Endothelial cell of umbilical vein (primary cell): ENCODE measurements at regions not wholly inside any gene's neighbourhood (a gene's known extent, or its start where the extent isn't known, plus 50 kb on each side); places are given as distances from the start of the nearest gene placed in this dataset.

Experiments
- BruUV-seq: library from RNA; stranded (reverse); fragments of 400-500 nt; replicated peaks from 2 replicates; lab custom pipeline; 2021; lab: Mats Ljungman, UMichigan
- CTCF ChIA-PET: fragments of 300-600, 350-600 bp; sonication (Branson Sonifier 250); formaldehyde crosslinking; loops from one replicate; lab custom pipeline; 2021; ENCODE audit warnings: antibody characterized with exemption, inconsistent platforms; lab: Charles Lee
- POLR2A ChIA-PET: fragments of 300-600, 350-600 bp; sonication (Branson Sonifier 250); formaldehyde crosslinking; loops from one replicate; lab custom pipeline; 2021; ENCODE audit warnings: antibody characterized with exemption, inconsistent platforms; lab: Charles Lee
- DNase-seq: peaks from one replicate; pipeline ENCODE4 v3.0.0-alpha.2; 2011; ENCODE audit warnings: low read depth, low spot score
- FAIRE-seq: peaks from 2 replicates; lab custom pipeline; 2011; peaks lifted over from hg19 to GRCh38; lab: Jason Lieb, UNC
- H2AFZ ChIP-seq: 2 replicates; pipeline ENCODE4 v1.6.0; 2012; ENCODE audit warnings: low read depth, low read length, control low read depth, inconsistent platforms
- H3K27ac ChIP-seq: 2 replicates; pipeline ENCODE4 v1.5.1; 2011; ENCODE audit warnings: low read depth, mild to moderate bottlenecking, control low read depth, low read length, moderate library complexity; ENCODE audit not compliant: insufficient read depth
- H3K27me3 ChIP-seq, 2 experiments: 2 replicates each; pipeline versions ENCODE4 v1.6.0 to v1.6.1; 2011; ENCODE audit warnings: low read length in 2 of 2, mixed read lengths in 1 of 2; ENCODE audit not compliant: control insufficient read depth in 2 of 2, insufficient read depth in 2 of 2
- H3K36me3 ChIP-seq, 2 experiments: 2 replicates in 1 of 2; 3 replicates in 1 of 2; pipeline ENCODE4 v1.5.1; 2011; ENCODE audit warnings: low read length in 2 of 2, mild to moderate bottlenecking in 1 of 2, moderate library complexity in 1 of 2; ENCODE audit not compliant: control insufficient read depth in 2 of 2, insufficient read depth in 2 of 2; ENCODE audit errors: extremely low read depth in 1 of 2
- H3K4me1 ChIP-seq: 3 replicates; pipeline ENCODE4 v1.5.1; 2011; ENCODE audit warnings: mild to moderate bottlenecking, low read length; ENCODE audit not compliant: control insufficient read depth, insufficient read depth; ENCODE audit errors: extremely low read depth
- H3K4me2 ChIP-seq: 2 replicates; pipeline ENCODE4 v1.6.1; 2011; ENCODE audit warnings: low read length, control low read depth, mixed read lengths; ENCODE audit not compliant: insufficient read depth
- H3K4me3 ChIP-seq, 3 experiments: fragments of 200-600 bp in 1 of 3; sonication (generic), shearing (Covaris generic) in 1 of 3; replicated peaks in 1 of 3; 2 replicates each; pipeline ENCODE4 v1.5.1; 2011 to 2016; ENCODE audit warnings: control low read depth in 3 of 3, low read length in 3 of 3, mild to moderate bottlenecking in 2 of 3, inconsistent platforms in 1 of 3, low read depth in 1 of 3, moderate library complexity in 1 of 3; ENCODE audit not compliant: insufficient read depth in 1 of 3
- H3K79me2 ChIP-seq: 2 replicates; pipeline ENCODE4 v1.6.0; 2012; ENCODE audit warnings: low read length, inconsistent platforms; ENCODE audit not compliant: control insufficient read depth, insufficient read depth
- H3K9ac ChIP-seq: replicated peaks from 2 replicates; pipeline ENCODE3; 2011; ENCODE audit warnings: low read length, control low read depth; ENCODE audit not compliant: insufficient read depth; ENCODE audit errors: extremely low read depth
- H3K9me1 ChIP-seq: replicated peaks from 3 replicates; pipeline ENCODE4 v1.6.0; 2011; ENCODE audit warnings: mild to moderate bottlenecking, low read length; ENCODE audit not compliant: control insufficient read depth, insufficient read depth; ENCODE audit errors: extremely low read depth
- H3K9me3 ChIP-seq: replicated peaks from 2 replicates; pipeline ENCODE4 v1.5.1; 2012; ENCODE audit warnings: low read length, inconsistent platforms; ENCODE audit not compliant: control insufficient read depth, insufficient read depth
- H4K20me1 ChIP-seq: replicated peaks from 2 replicates; pipeline ENCODE3; 2011; ENCODE audit warnings: mild to moderate bottlenecking, low read length; ENCODE audit not compliant: control insufficient read depth, insufficient read depth; ENCODE audit errors: extremely low read depth
- CTCF ChIP-seq, 2 donors: IDR thresholded peaks; 1 replicate in 1 of 2; 2 replicates in 1 of 2; pipeline ENCODE4 v1.5.1; 2011; ENCODE audit warnings: low read length in 2 of 2, mild to moderate bottlenecking in 2 of 2, moderate library complexity in 2 of 2, control low read depth in 1 of 2, inconsistent platforms in 1 of 2, low read depth in 1 of 2; ENCODE audit not compliant: insufficient read depth in 1 of 2; ENCODE audit errors: extremely low read depth in 1 of 2
- EZH2 ChIP-seq: IDR thresholded peaks from 2 replicates; pipeline ENCODE4 v1.6.1; 2012; ENCODE audit warnings: borderline replicate concordance, low read depth, mild to moderate bottlenecking, moderate library complexity, low read length, inconsistent platforms; ENCODE audit not compliant: severe bottlenecking
- FOS ChIP-seq: IDR thresholded peaks from 2 replicates; pipeline ENCODE4 v1.6.1; 2011; ENCODE audit warnings: mild to moderate bottlenecking, low read length, moderate library complexity, borderline replicate concordance; ENCODE audit not compliant: insufficient read depth
- GATA2 ChIP-seq: IDR thresholded peaks from 2 replicates; pipeline ENCODE4 v1.7.0; 2011; ENCODE audit warnings: low read depth, mild to moderate bottlenecking, moderate library complexity, mixed read lengths, low read length; ENCODE audit not compliant: insufficient read length, insufficient read depth
- JUN ChIP-seq: IDR thresholded peaks from 2 replicates; pipeline ENCODE4 v1.6.1; 2011; ENCODE audit warnings: borderline replicate concordance, low read depth; ENCODE audit not compliant: insufficient read length, insufficient read depth
- MAX ChIP-seq: IDR thresholded peaks from 2 replicates; pipeline ENCODE4 v1.6.1; 2011; ENCODE audit not compliant: insufficient read depth, insufficient read length
- MYC ChIP-seq: IDR thresholded peaks from one replicate; pipeline ENCODE4 v1.6.1; 2011; ENCODE audit warnings: mild to moderate bottlenecking, low read depth, low read length
- POLR2A ChIP-seq: IDR thresholded peaks from 2 replicates; pipeline ENCODE4 v1.6.1; 2012; ENCODE audit warnings: low read depth, mild to moderate bottlenecking, control low read depth, low read length
- POLR2AphosphoS5 ChIP-seq: IDR thresholded peaks from 2 replicates; pipeline ENCODE4 v1.6.1; 2012; ENCODE audit warnings: low read depth, mild to moderate bottlenecking, control low read depth, low read length, moderate library complexity; ENCODE audit not compliant: insufficient read depth
- dilution Hi-C: fragments of 300-500 bp; cut with MboI; formaldehyde crosslinking; loops from one replicate; pipeline ENCODE4 v1.15.0; 2019; ENCODE audit warnings: low sequenced_read_pairs; ENCODE audit not compliant: extremely low pct_ligation_motif_present
- intact Hi-C: fragments of 100-400 bp; cut with micrococcal nuclease; formaldehyde crosslinking; loops from one replicate; pipeline ENCODE4 v1.10.0; 2022

GRCh38 chr6:22451962-22452361, 117.4 kb upstream of the HDGFL1 start:
- dilution Hi-C loops, result no loop called here
- H3K27ac ChIP-seq, result no peak overlapping the region
- H3K9me1 ChIP-seq, result no peaks in the 10 kb centered on the region
- DNase-seq, result no peak
- no TSS peak for BruUV-seq
- H3K9ac ChIP-seq, result no peak overlapping the region
- no peak overlapping the region for H3K4me2 ChIP-seq
- no peak for FAIRE-seq
- no peaks in the 10 kb centered on the region for H3K79me2 ChIP-seq
- no peak overlapping the region for H3K4me3 ChIP-seq
- H3K4me1 ChIP-seq, result peaks cover 23% of the 10 kb centered on the region
- H3K27me3 ChIP-seq, result no peaks in the 10 kb centered on the region
- ChIA-PET CTCF (no interaction called here), POLR2A (no interaction called here)
- H4K20me1 ChIP-seq, result no peaks in the 10 kb centered on the region
- H3K9me3 ChIP-seq, result no peaks in the 10 kb centered on the region
- intact Hi-C loops, result no loop called here
- no peaks in the 10 kb centered on the region for H3K36me3 ChIP-seq
- H2AFZ ChIP-seq, result no peak overlapping the region
- no peak for TF ChIP-seq MAX
- TF ChIP-seq FOS, result no peak
- no peak for TF ChIP-seq JUN
- TF ChIP-seq EZH2, result no peak
- TF ChIP-seq CTCF (IDR thresholded peaks at IDR 0.05; ENCODE audit: extremely low read depth in 1 of 2, insufficient read depth in 1 of 2, low read depth in 1 of 2, low read length in 2 of 2), result no peak

DNA sequence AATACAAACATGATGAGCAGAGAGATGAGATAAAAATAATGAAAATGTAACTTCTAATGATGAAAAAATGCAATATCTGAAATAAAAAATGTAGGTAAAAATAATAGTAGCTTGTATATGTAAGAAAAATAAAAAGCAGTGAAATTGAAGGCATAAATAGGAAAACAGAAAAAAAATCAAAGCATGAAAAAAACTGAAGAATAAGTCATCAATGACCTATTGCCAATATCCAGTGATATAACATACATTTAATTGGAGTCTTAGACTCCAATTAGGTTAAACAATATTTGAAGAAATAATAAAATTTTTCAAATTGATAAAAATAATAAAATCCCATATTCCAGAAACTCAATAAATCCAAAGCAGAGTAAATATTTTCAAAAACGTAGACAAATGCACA, 114.0 kb upstream of the HDGFL1 start:
- H2AFZ ChIP-seq, result no peak overlapping the region
- dilution Hi-C loops, result no loop called here
- no peak overlapping the region for H3K9ac ChIP-seq
- H3K27me3 ChIP-seq, result no peaks in the 10 kb centered on the region
- BruUV-seq, result no TSS peak
- no peak for TF ChIP-seq MAX
- TF ChIP-seq CTCF (IDR thresholded peaks at IDR 0.05; ENCODE audit: extremely low read depth in 1 of 2, insufficient read depth in 1 of 2, low read depth in 1 of 2, low read length in 2 of 2), result no peak
- TF ChIP-seq GATA2, result no peak
- no peak for TF ChIP-seq JUN
- TF ChIP-seq MYC, result no peak
- no peak for TF ChIP-seq FOS
- no peak for TF ChIP-seq POLR2A
- TF ChIP-seq POLR2AphosphoS5, result no peak
- TF ChIP-seq EZH2, result no peak
- H3K27ac ChIP-seq, result no peak overlapping the region
- ChIA-PET POLR2A (no interaction called here), CTCF (no interaction called here)
- H3K9me3 ChIP-seq, result no peaks in the 10 kb centered on the region
- H3K4me3 ChIP-seq, result no peak overlapping the region
- H3K9me1 ChIP-seq, result no peaks in the 10 kb centered on the region
- H3K36me3 ChIP-seq, result no peaks in the 10 kb centered on the region
- no peaks in the 10 kb centered on the region for H4K20me1 ChIP-seq
- no peak overlapping the region for H3K4me2 ChIP-seq
- no peaks in the 10 kb centered on the region for H3K4me1 ChIP-seq
- no peak for DNase-seq
- no peak for FAIRE-seq
- no peaks in the 10 kb centered on the region for H3K79me2 ChIP-seq
- intact Hi-C loops, result no loop called here
